H1 (cell line): ENCODE measurements at regions not wholly inside any gene's neighbourhood (a gene's known extent, or its start where the extent isn't known, plus 50 kb on each side); places are given as distances from the start of the nearest gene placed in this dataset.

Source experiments
- CTCF ChIA-PET: fragments of 300-600 bp; sonication (Branson Sonifier 250); formaldehyde crosslinking; loops from one replicate; lab custom pipeline; 2021; ENCODE audit not compliant: partially characterized antibody; lab: Charles Lee
- POLR2A ChIA-PET: fragments of 300-600 bp; sonication (Branson Sonifier 250); formaldehyde crosslinking; loops from one replicate; lab custom pipeline; 2021; ENCODE audit warnings: inconsistent platforms; ENCODE audit not compliant: partially characterized antibody; lab: Charles Lee
- DNase-seq, 2 experiments: peaks; one replicate each; pipeline versions ENCODE4 v3.0.0 to v3.0.0-alpha.2; 2010 to 2022; ENCODE audit warnings: low spot score in 2 of 2, low read depth in 1 of 2, mixed read lengths in 1 of 2
- FAIRE-seq: peaks from 2 replicates; lab custom pipeline; 2011; peaks lifted over from hg19 to GRCh38; lab: Jason Lieb, UNC
- H2AFZ ChIP-seq: 2 replicates; pipeline ENCODE4 v1.8.1; 2012; ENCODE audit warnings: low read length, inconsistent platforms
- H2AK5ac ChIP-seq: 2 replicates; pipeline ENCODE4 v1.6.1; 2013; ENCODE audit warnings: low read depth, low read length
- H2BK120ac ChIP-seq: replicated peaks from 2 replicates; pipeline ENCODE3; 2013; ENCODE audit warnings: low read depth, low read length, inconsistent platforms
- H2BK12ac ChIP-seq: 2 replicates; pipeline ENCODE4 v1.6.1; 2013; ENCODE audit warnings: low read depth, low read length
- H2BK15ac ChIP-seq: 2 replicates; pipeline ENCODE4 v1.6.1; 2013; ENCODE audit warnings: low read length
- H2BK20ac ChIP-seq: 2 replicates; pipeline ENCODE4 v1.6.1; 2013; ENCODE audit warnings: low read length
- H2BK5ac ChIP-seq: 2 replicates; pipeline ENCODE4 v1.6.1; 2013; ENCODE audit warnings: low read depth, low read length
- H3K14ac ChIP-seq: 2 replicates; pipeline ENCODE4 v1.6.1; 2013; ENCODE audit warnings: inconsistent platforms; ENCODE audit not compliant: insufficient read length
- H3K18ac ChIP-seq: 2 replicates; pipeline ENCODE4 v1.6.1; 2013; ENCODE audit warnings: low read length; ENCODE audit errors: extremely low read depth
- H3K23ac ChIP-seq: 2 replicates; pipeline ENCODE4 v1.6.1; 2013; ENCODE audit warnings: inconsistent platforms; ENCODE audit not compliant: insufficient read length
- H3K23me2 ChIP-seq: 2 replicates; pipeline ENCODE4 v1.6.1; 2013; ENCODE audit warnings: low read depth, low read length
- H3K27ac ChIP-seq: 2 replicates; pipeline ENCODE4 v1.6.1; 2011; ENCODE audit warnings: low read depth, low read length, inconsistent platforms
- H3K27me3 ChIP-seq, 4 experiments: replicated peaks in 1 of 4; 1 replicate in 1 of 4; 2 replicates in 3 of 4; pipeline versions ENCODE4 v1.6.1 to v1.8.1; 2011 to 2013; ENCODE audit warnings: low read length in 3 of 4, mild to moderate bottlenecking in 3 of 4, inconsistent platforms in 2 of 4, mixed read lengths in 2 of 4, moderate library complexity in 1 of 4; ENCODE audit not compliant: control insufficient read depth in 3 of 4, insufficient read depth in 3 of 4; ENCODE audit errors: extremely low read depth in 1 of 4
- H3K36me3 ChIP-seq, 4 experiments: 2 replicates each; pipeline versions ENCODE4 v1.6.1 to v1.8.1; 2011 to 2013; ENCODE audit warnings: mild to moderate bottlenecking in 4 of 4, low read length in 3 of 4, moderate library complexity in 2 of 4, control low read depth in 1 of 4, inconsistent platforms in 1 of 4; ENCODE audit not compliant: insufficient read depth in 4 of 4, control insufficient read depth in 2 of 4
- H3K4ac ChIP-seq: replicated peaks from 2 replicates; pipeline ENCODE3; 2013; ENCODE audit warnings: low read length, low read depth, mixed read lengths, inconsistent platforms; ENCODE audit not compliant: insufficient read length
- H3K4me1 ChIP-seq, 4 experiments: replicated peaks in 1 of 4; 1 replicate in 1 of 4; 2 replicates in 3 of 4; pipeline versions ENCODE4 v1.6.1 to v1.8.1; 2011 to 2013; ENCODE audit warnings: low read length in 3 of 4, inconsistent platforms in 2 of 4, mixed read lengths in 1 of 4; ENCODE audit not compliant: insufficient read depth in 4 of 4, control insufficient read depth in 3 of 4
- H3K4me2 ChIP-seq, 2 experiments: 2 replicates each; pipeline versions ENCODE4 v1.6.1 to v1.8.1; 2011 to 2013; ENCODE audit warnings: low read depth in 2 of 2, low read length in 2 of 2, control low read depth in 1 of 2, inconsistent platforms in 1 of 2, mild to moderate bottlenecking in 1 of 2; ENCODE audit not compliant: insufficient read depth in 1 of 2
- H3K4me3 ChIP-seq, 4 experiments: fragments of 200-600, 300-600 bp in 1 of 4; sonication (generic), shearing (Covaris generic), sonication (Bioruptor Twin) in 1 of 4; 2 replicates each; pipeline versions ENCODE4 v1.5.1 to v1.8.1; 2011 to 2016; ENCODE audit warnings: low read length in 4 of 4, low read depth in 3 of 4, control low read depth in 2 of 4, inconsistent platforms in 2 of 4, mild to moderate bottlenecking in 2 of 4, mixed read lengths in 1 of 4, moderate library complexity in 1 of 4; ENCODE audit not compliant: insufficient read depth in 2 of 4; ENCODE audit errors: extremely low read depth in 1 of 4
- H3K56ac ChIP-seq: replicated peaks from 2 replicates; pipeline ENCODE3; 2013; ENCODE audit warnings: low read depth, mild to moderate bottlenecking, mixed read lengths, low read length, inconsistent platforms; ENCODE audit not compliant: insufficient read length
- H3K79me1 ChIP-seq: 2 replicates; pipeline ENCODE4 v1.6.1; 2013; ENCODE audit warnings: low read depth, low read length, control low read depth
- H3K79me2 ChIP-seq, 2 experiments: 2 replicates each; pipeline versions ENCODE4 v1.6.1 to v1.8.1; 2012 to 2013; ENCODE audit warnings: low read length in 2 of 2, mild to moderate bottlenecking in 2 of 2, inconsistent platforms in 1 of 2; ENCODE audit not compliant: insufficient read depth in 2 of 2, control insufficient read depth in 1 of 2
- H3K9ac ChIP-seq, 4 experiments: replicated peaks in 1 of 4; 1 replicate in 1 of 4; 2 replicates in 3 of 4; pipeline versions ENCODE4 v1.6.1 to v1.8.1; 2011 to 2013; ENCODE audit warnings: low read depth in 3 of 4, low read length in 3 of 4, control low read depth in 2 of 4, mild to moderate bottlenecking in 2 of 4, moderate library complexity in 2 of 4, inconsistent platforms in 1 of 4; ENCODE audit errors: extremely low read depth in 1 of 4
- H3K9me3 ChIP-seq, 2 experiments: 2 replicates each; pipeline versions ENCODE4 v1.6.1 to v1.8.1; 2012 to 2013; ENCODE audit warnings: mild to moderate bottlenecking in 2 of 2, moderate library complexity in 2 of 2, control low read depth in 1 of 2, inconsistent platforms in 1 of 2, low read depth in 1 of 2, low read length in 1 of 2, mixed read lengths in 1 of 2; ENCODE audit not compliant: insufficient read depth in 2 of 2
- H4K20me1 ChIP-seq, 2 experiments: replicated peaks in 1 of 2; 2 replicates each; pipeline versions ENCODE3 to v1.8.1; 2011 to 2013; ENCODE audit warnings: inconsistent platforms in 2 of 2, low read length in 2 of 2, mild to moderate bottlenecking in 1 of 2; ENCODE audit not compliant: insufficient read depth in 2 of 2, control insufficient read depth in 1 of 2
- H4K5ac ChIP-seq: 2 replicates; pipeline ENCODE4 v1.6.1; 2013; ENCODE audit warnings: low read length, low read depth, mixed read lengths, inconsistent platforms; ENCODE audit not compliant: insufficient read length
- H4K8ac ChIP-seq: 2 replicates; pipeline ENCODE4 v1.8.0; 2013; ENCODE audit warnings: mild to moderate bottlenecking, moderate library complexity, low read length, inconsistent platforms; ENCODE audit not compliant: insufficient read depth; ENCODE audit errors: extremely low read depth
- H4K91ac ChIP-seq: replicated peaks from 2 replicates; pipeline ENCODE3; 2013; ENCODE audit warnings: low read length, mixed read lengths, inconsistent platforms; ENCODE audit not compliant: insufficient read length
- ASH2L ChIP-seq: fragments of 200-600, 300-600 bp; sonication (generic); IDR thresholded peaks from one replicate; pipeline ENCODE4 v1.7.1; 2017; ENCODE audit warnings: low read length
- ATF2 ChIP-seq: IDR thresholded peaks from 2 replicates; pipeline ENCODE4 v1.6.1; 2012; ENCODE audit warnings: low read length, inconsistent platforms
- BRCA1 ChIP-seq: IDR thresholded peaks from 2 replicates; pipeline ENCODE4 v1.6.1; 2012; ENCODE audit warnings: low read depth, low read length, improper control_type of control experiment
- CBX8 ChIP-seq: fragments of 300-800, 300-1000 bp; sonication (generic); IDR thresholded peaks from 2 replicates; pipeline ENCODE4 v1.7.1; 2016; ENCODE audit warnings: low read depth, low read length, borderline replicate concordance
- CREB1 ChIP-seq: IDR thresholded peaks from 2 replicates; pipeline ENCODE4 v1.6.1; 2012; ENCODE audit warnings: inconsistent platforms
- E2F6 ChIP-seq: IDR thresholded peaks from 2 replicates; pipeline ENCODE4 v1.6.1; 2012; ENCODE audit warnings: inconsistent platforms
- NRF1 ChIP-seq: IDR thresholded peaks from 2 replicates; pipeline ENCODE4 v1.6.1; 2011; ENCODE audit warnings: mild to moderate bottlenecking, low read depth, low read length, improper control_type of control experiment
- POLR2AphosphoS5 ChIP-seq: IDR thresholded peaks from 2 replicates; pipeline ENCODE4 v1.6.1; 2011; ENCODE audit warnings: low read depth, low read length
- RFX5 ChIP-seq: IDR thresholded peaks from 2 replicates; pipeline ENCODE4 v1.6.1; 2011; ENCODE audit warnings: low read depth, low read length, improper control_type of control experiment, borderline replicate concordance
- RXRA ChIP-seq: IDR thresholded peaks from 2 replicates; pipeline ENCODE4 v1.6.1; 2011; ENCODE audit warnings: low read depth, mild to moderate bottlenecking, low read length, moderate library complexity; ENCODE audit not compliant: insufficient read depth
- TCF12 ChIP-seq: IDR thresholded peaks from 2 replicates; pipeline ENCODE4 v1.6.1; 2011; ENCODE audit warnings: low read depth, mild to moderate bottlenecking, low read length
- TEAD4 ChIP-seq: IDR thresholded peaks from 2 replicates; pipeline ENCODE4 v1.6.1; 2012; ENCODE audit warnings: low read depth, low read length, inconsistent platforms, mixed read lengths
- WGBS, 2 experiments: shearing (Covaris generic) in 1 of 2; methylation state at CpG; one replicate each; pipeline versions ENCODE4 v1.1.6 to v1.1.7; 2013 to 2015; ENCODE audit warnings: low lambda C conversion rate in 2 of 2, mixed read lengths in 2 of 2, inconsistent platforms in 1 of 2, low coverage in 1 of 2, missing lambda C conversion rate in 1 of 2; ENCODE audit not compliant: insufficient replicate concordance in 2 of 2, insufficient coverage in 1 of 2, insufficient read length in 1 of 2; ENCODE audit errors: extremely low coverage in 1 of 2, missing lambda C conversion rate in 1 of 2; 5-methylcytosine and 5-hydroxymethylcytosine counted together

GRCh38 chr18:2482706-2483475 is 88.4 kb downstream of the METTL4 start:
- H3K79me1 ChIP-seq, result no peaks in the 10 kb centered on the region
- 95% methylated on average over 2 of the region's 2 CpGs; no CpG with 5 or more reads in 1 of the 2 experiments for WGBS, 2 experiments
- no peak for TF ChIP-seq CBX8
- TF ChIP-seq RFX5, result no peak
- no peak for TF ChIP-seq ASH2L
- no peak for TF ChIP-seq CREB1
- no peak for TF ChIP-seq TCF12
- TF ChIP-seq BRCA1, result no peak
- TF ChIP-seq RXRA, result no peak
- no peak for TF ChIP-seq NRF1
- TF ChIP-seq POLR2AphosphoS5, result no peak
- no peak for TF ChIP-seq ATF2
- TF ChIP-seq E2F6, result no peak
- no peak for TF ChIP-seq TEAD4

More at GRCh38 chr18:2482706-2483475, 88.4 kb downstream of the METTL4 start:
- Histone ChIP-seq H3K4me1 (no peaks in the 10 kb centered on the region), H4K5ac (no peak overlapping the region), H2BK120ac (no peak overlapping the region), H3K18ac (no peak overlapping the region), H3K23ac (no peak overlapping the region), H4K8ac (no peak overlapping the region), H2BK5ac (no peak overlapping the region), H3K27ac (no peak overlapping the region), H3K79me2 (no peaks in the 10 kb centered on the region), H3K36me3 (no peaks in the 10 kb centered on the region), H4K91ac (no peak overlapping the region), H2BK15ac (no peak overlapping the region), H3K4ac (no peak overlapping the region), H2AK5ac (no peak overlapping the region), H4K20me1 (no peaks in the 10 kb centered on the region), H3K14ac (no peak overlapping the region), H2BK20ac (no peak overlapping the region), H2BK12ac (no peak overlapping the region), H3K27me3 (no peaks in the 10 kb centered on the region), H3K56ac (no peak overlapping the region), H3K9ac (no peak overlapping the region), H3K9me3 (no peaks in the 10 kb centered on the region), H3K4me3 (no peak overlapping the region), H3K4me2 (no peak overlapping the region), H3K23me2 (no peaks in the 10 kb centered on the region), H2AFZ (no peak overlapping the region)
- POLR2A ChIA-PET, result no interaction called here
- DNase-seq (no peak), FAIRE-seq (no peak)
- CTCF ChIA-PET, result no interaction called here
